Ishikawa (cell line): ENCODE measurements at regions not wholly inside any gene's neighbourhood (a gene's known extent, or its start where the extent isn't known, plus 50 kb on each side); places are given as distances from the start of the nearest gene placed in this dataset.

Experiments used
- CEBPB ChIP-seq: IDR thresholded peaks from 2 replicates; pipeline ENCODE4 v1.6.1; 2012
- CREB1 ChIP-seq: IDR thresholded peaks from 2 replicates; pipeline ENCODE4 v1.6.1; 2012; ENCODE audit warnings: low read depth
- EP300 ChIP-seq: IDR thresholded peaks from 2 replicates; pipeline ENCODE4 v1.6.1; 2012; ENCODE audit warnings: borderline replicate concordance
- FOXM1 ChIP-seq: IDR thresholded peaks from 2 replicates; pipeline ENCODE4 v1.6.1; 2012; ENCODE audit warnings: low read depth, borderline replicate concordance
- MAX ChIP-seq: IDR thresholded peaks from 2 replicates; pipeline ENCODE4 v1.6.1; 2012
- NFIC ChIP-seq: IDR thresholded peaks from 2 replicates; pipeline ENCODE4 v1.6.1; 2012
- TAF1 ChIP-seq: IDR thresholded peaks from 2 replicates; pipeline ENCODE4 v1.6.1; 2012; ENCODE audit warnings: low read depth, mild to moderate bottlenecking
- TCF12 ChIP-seq: IDR thresholded peaks from 2 replicates; pipeline ENCODE4 v1.6.1; 2012; ENCODE audit warnings: low read depth
- YY1 ChIP-seq: IDR thresholded peaks from 2 replicates; pipeline ENCODE4 v1.6.1; 2012; ENCODE audit warnings: low read depth
- ZBTB7A ChIP-seq: IDR thresholded peaks from 2 replicates; pipeline ENCODE4 v1.6.1; 2012; ENCODE audit warnings: low read depth

GRCh38 chr15:77784361-77785292 lies 151.9 kb upstream of the LINGO1 start:
- TF ChIP-seq CREB1 (no peak), NFIC (no peak), YY1 (no peak), FOXM1 (no peak), CEBPB (no peak), EP300 (no peak), MAX (no peak), TAF1 (no peak), ZBTB7A (no peak), TCF12 (no peak)
